ENCODE measurements at regions not wholly inside any gene's neighbourhood (a gene's known extent, or its start where the extent isn't known, plus 50 kb on each side); places are given as distances from the start of the nearest gene placed in this dataset.

GRCh38 chr14:30077946-30078345, 150.3 kb upstream of the PRKD1 start:
- DNase-seq: no peak

DNA sequence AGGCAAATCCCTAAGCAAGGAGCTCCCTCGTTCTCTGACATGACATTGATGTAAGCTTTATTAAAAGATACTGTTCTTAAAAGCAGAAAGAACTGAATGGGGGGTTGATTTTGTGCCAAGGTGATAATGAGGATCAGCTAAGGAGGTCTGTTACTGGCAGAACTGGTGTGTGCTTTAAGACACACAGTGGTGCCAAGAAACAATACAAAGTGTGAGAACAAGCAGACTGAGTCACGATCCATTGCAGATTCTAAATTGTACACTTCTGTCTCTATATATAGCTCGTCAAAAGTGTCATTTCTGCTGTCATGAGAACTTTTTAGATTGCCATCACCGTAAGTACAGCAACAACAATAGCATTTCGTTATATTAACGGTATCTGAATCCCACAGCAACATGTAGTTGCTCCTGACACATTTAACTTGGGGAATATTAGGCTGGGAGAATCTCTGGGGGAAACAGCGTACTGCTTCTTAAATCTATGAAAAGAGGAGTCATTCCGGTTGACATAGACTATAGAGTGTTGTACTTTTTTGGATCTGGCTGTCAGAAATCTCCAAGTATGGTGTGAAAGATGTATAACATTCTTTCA, 151.3 kb upstream of the PRKD1 start:
- DNase-seq: no peak

DNA sequence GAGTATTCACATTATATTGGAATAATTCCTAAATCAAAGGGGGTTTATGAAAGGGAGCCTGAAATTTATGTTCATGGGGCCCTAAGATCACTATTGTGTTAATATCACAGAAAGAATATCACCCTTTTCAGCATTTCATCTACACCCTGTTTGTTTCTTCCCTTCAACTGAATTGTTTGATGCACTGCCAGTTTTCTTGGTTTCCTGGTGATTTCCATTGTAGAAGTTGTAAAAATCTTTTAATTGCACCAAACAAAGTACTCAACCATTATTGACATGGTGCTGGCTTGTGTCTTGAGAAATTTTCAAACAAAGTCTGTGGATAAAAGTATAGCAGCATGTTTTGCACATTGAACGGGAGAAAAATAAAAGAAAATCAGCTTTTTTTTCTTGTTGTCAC, 154.8 kb upstream of the PRKD1 start:
- DNase-seq: no peak

- DNase-seq: no peak
These were observed 157.2 kb upstream of the PRKD1 start for GRCh38 chr14:30084811-30085210.

DNA sequence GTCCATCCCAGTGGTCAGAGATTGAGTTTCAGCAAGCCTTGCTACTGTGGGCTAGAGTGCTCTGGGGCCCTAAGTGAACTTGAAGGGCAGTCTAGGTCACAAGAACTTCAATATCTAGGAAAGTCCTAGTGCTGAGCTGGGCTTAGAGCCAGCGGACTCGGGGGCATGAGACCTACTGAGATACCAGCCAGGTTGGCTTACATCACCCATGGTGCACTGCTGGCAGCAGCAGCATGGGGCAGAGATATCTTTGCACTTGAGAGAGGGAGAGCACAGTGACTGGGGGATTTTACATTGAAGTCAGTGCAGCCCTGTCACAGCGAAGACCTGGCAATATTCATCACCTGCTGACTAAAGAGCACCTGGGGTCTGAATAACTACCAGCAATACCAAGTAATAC, 158.3 kb upstream of the PRKD1 start:
- no peak for DNase-seq

DNA sequence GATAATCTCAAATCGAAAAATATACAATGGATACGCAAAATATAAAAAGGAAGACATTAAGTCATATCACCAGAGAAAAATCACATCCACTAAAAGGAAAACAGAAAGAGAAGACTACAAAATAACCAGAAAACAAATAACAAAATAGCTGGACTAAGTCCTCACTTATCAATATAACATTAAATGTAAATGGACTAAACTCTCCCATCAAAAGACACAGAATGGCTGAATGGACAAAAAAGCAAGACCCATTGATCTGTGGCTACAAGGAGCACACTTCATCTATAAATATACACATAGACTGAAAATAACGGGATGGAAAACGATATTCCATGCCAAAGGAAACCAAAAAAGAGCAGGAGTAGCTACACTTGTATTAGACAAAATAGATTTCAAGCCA, 161.0 kb upstream of the PRKD1 start:
- no peak for DNase-seq

DNA sequence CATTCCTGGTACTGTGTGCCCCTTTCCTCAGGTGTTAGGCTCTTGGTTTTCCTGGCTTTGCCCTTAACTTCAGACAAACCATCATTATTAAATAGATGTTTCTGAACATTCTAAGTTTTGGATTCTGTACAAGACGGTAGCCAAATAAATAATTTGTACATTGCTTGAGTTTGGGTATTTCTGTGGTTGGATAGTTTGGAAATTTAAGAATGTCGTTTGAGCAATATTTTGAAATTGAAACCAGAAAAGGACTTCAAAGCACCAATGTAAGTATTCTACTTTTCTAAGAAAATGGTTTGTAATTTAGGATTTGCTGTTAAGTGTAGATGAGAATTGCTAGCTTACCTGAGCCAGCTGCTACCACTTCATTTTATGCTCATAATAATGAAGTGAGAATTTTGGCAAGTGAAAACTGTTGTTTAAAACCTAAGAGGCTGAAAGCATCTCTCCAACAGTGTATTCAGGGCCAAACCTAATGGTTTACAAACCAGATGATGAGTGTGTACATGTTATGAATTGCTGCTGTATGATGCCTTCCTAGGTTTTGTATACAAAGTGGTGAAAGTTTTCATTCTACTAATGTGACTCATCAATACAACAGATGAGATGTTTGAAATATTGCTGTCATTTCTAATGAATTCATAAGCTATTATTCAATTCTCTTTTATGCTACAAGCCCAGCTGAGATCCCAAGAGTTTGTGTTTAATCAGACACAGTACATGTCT, 181.5 kb upstream of the PRKD1 start:
- DNase-seq: peak; percentile 54

- DNase-seq: no peak
These were observed 186.4 kb upstream of the PRKD1 start for GRCh38 chr14:30114051-30114450.

- DNase-seq: peak; percentile 18
These were observed 188.1 kb upstream of the PRKD1 start for GRCh38 chr14:30115756-30116155.

- no peak for DNase-seq
These were observed 191.5 kb upstream of the PRKD1 start for GRCh38 chr14:30118992-30119640.

- no peak for DNase-seq
These were observed 197.8 kb upstream of the PRKD1 start for GRCh38 chr14:30125322-30125979.

GRCh38 chr14:30129807-30130206, 202.2 kb upstream of the PRKD1 start:
- DNase-seq: no peak

- DNase-seq: peak; percentile 27
These were observed 204.0 kb upstream of the PRKD1 start for GRCh38 chr14:30131581-30132097.

DNA sequence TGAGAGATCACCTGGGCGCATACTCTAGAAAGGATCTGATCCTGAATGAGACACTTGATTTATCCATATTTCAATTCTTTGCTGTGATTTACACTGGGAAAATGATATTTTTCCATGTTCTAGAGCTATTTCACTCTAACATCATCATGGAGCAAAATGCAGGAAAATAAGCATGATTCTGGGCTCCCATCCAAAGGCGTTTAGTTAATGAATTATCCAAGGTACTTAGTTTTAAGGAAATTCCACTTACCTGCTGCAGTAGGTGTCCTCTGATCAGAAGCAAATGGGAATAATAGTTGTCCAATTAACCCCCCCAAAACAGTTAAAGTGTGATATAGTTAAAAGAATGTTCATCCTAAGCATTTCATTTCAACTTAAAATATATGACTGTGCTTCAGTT, 204.5 kb upstream of the PRKD1 start:
- DNase-seq: no peak

DNA sequence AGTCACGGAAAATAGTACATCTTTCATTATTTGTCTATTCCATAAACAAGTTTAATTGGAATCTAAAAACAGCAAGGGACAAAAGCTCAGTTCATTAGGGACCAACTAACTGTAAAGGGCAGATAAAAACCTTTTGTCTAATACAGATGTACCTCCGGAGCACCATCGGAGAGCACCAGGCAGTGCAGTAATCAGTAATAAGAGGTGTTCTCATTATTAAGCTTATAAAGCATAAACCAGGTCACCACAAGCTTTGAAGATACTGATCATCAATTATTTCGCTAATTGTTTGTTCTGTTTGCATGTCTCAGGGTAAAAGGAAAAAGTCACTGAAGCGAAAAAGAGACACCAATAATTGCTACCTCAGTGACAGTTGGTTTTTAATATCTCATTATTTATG, 207.3 kb upstream of the PRKD1 start:
- DNase-seq: no peak

GRCh38 chr14:30138567-30138966, 210.9 kb upstream of the PRKD1 start:
- no peak for DNase-seq

GRCh38 chr14:30142216-30142615, 214.6 kb upstream of the PRKD1 start:
- no peak for DNase-seq

DNA sequence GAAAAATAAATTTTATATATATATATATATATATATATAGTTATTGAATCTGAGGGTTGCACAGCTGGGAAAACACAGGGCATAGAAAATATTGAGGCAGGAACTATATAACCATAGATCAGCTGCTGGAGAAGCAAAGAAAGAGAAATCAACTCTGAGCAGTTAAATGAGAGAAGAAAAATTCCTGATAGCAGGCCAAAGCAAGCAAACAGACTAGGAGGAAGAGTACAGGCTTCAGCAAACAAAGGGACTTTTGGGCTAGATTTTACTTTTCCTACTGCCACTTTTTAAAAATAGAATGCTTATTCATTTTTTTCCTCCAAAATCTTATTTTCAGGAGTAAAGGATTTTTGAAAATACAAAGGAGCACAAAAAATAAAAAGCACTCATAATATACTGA, 216.0 kb upstream of the PRKD1 start:
- peak; percentile 9 for DNase-seq

DNA sequence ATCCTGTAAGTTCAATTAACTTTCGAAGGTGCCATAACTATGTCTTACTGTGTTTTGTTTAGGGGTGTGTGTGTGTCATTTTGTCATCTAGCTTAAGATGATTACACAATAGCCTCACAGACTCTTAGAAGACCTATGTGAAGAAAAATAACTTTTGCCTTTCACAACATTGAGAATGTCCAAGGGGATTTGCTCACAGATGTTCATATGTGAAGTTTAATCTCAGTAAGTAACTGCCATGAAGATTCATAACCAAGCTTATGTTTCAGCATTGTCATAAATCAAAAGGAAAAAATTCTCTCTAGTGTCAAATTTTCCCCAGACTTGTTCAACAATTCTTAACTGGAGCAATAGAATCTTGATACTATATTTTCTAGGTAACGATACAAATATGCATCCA, 226.1 kb upstream of the PRKD1 start:
- no peak for DNase-seq

DNA sequence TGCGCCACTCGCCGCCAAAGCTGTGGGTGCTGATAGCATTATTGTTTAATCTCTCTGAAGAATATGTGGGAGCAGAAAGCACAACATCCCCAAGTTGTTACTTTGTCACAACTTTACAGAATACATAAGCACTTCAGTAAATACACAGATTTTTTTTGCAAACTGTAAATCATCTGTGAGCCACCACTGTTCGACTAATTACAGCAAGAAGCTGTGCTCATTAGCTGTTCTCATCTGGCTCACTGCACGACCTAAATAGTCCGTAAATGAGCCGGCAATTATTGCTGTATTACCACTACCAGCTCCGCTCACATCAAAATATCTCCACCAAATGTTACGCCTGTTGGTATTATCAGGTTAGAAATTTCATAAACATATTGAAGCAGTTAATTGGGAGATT, 228.9 kb upstream of the PRKD1 start:
- DNase-seq: peak; percentile 2

GRCh38 chr14:30158299-30158698, 230.7 kb upstream of the PRKD1 start:
- no peak for DNase-seq

GRCh38 chr14:30159374-30159773, 231.7 kb upstream of the PRKD1 start:
- peak; percentile 36 for DNase-seq

- DNase-seq: no peak
These were observed 233.0 kb upstream of the PRKD1 start for GRCh38 chr14:30160608-30161007.

- no peak for DNase-seq
These were observed 234.4 kb upstream of the PRKD1 start for GRCh38 chr14:30162066-30162465.

Data from NCI-H1092 treated with DMSO at 0.1 percent for 48 hours (cell line).